ENCODE measurements at regions not wholly inside any gene's neighbourhood (a gene's known extent, or its start where the extent isn't known, plus 50 kb on each side); places are given as distances from the start of the nearest gene placed in this dataset.

GRCh38 chr9:7640231-7640630 lies 159.3 kb downstream of the DMAC1 start (continued):
- no peak for TF ChIP-seq RNF2 (conservative IDR thresholded peaks at IDR 0.05; ENCODE audit: low read depth)
- no peak for TF ChIP-seq MXD4 (CRISPR knock-in tag; IDR thresholded peaks at IDR 0.05)
- no peak for TF ChIP-seq ZNF605 (CRISPR knock-in tag; IDR thresholded peaks at IDR 0.05)

- FAIRE-seq (no peak), DNase-seq (ENCODE audit: low spot score) (no peak), ATAC-seq (no peak)
- in situ Hi-C loops (cut with HindIII; ENCODE audit: extremely low pct_ligation_motif_present, low pct_unique_long_range_greater_than_20kb) (no loop called here), intact Hi-C loops (cut with micrococcal nuclease; ENCODE audit: unreplicated experiment) (no loop called here)
- H3K4me3 ChIP-seq (replicated peaks in 1 of 3; ENCODE audit: insufficient read depth in 1 of 3, low read depth in 2 of 3, low read length in 3 of 3), result no peak overlapping the region
- no peaks in the 10 kb centered on the region for H3K27me3 ChIP-seq (ENCODE audit: control insufficient read depth in 1 of 2, insufficient read depth in 2 of 2, low read length in 2 of 2)
- H3K36me3 ChIP-seq (replicated peaks in 1 of 2; ENCODE audit: control insufficient read depth in 1 of 2, insufficient read depth in 2 of 2, low read length in 2 of 2), result no peaks in the 10 kb centered on the region
- BruUV-seq (replicated peaks), result no TSS peak
- ChIA-PET POLR2A (no interaction called here), CTCF (ENCODE audit: low intra/inter-chr PET ratio, low total read pairs) (no interaction called here)
- no peaks in the 10 kb centered on the region for H3K79me2 ChIP-seq (ENCODE audit: insufficient read depth, low read length)
- no peak for TF ChIP-seq ZNF160 (CRISPR knock-in tag; IDR thresholded peaks at IDR 0.05)
- no peak for TF ChIP-seq ZNF503 (CRISPR knock-in tag; IDR thresholded peaks at IDR 0.05)
- no peak for TF ChIP-seq TBL1XR1 (IDR thresholded peaks at IDR 0.05; ENCODE audit: borderline replicate concordance, low read length, partially characterized antibody)
- no peak for TF ChIP-seq DNMT3B (CRISPR knock-in tag; conservative IDR thresholded peaks at IDR 0.05)
- no peak for TF ChIP-seq MAX (IDR thresholded peaks at IDR 0.05)
- no peak for TF ChIP-seq ZBTB37 (CRISPR knock-in tag; IDR thresholded peaks at IDR 0.05)
- no peak for TF ChIP-seq MTF2 (CRISPR knock-in tag; IDR thresholded peaks at IDR 0.05; ENCODE audit: borderline replicate concordance)
- TF ChIP-seq NKX3-1 (CRISPR knock-in tag; IDR thresholded peaks at IDR 0.05), result no peak
- TF ChIP-seq ZNF232 (CRISPR knock-in tag; IDR thresholded peaks at IDR 0.05; ENCODE audit: borderline replicate concordance), result no peak
- no peak for TF ChIP-seq ZNF10 (CRISPR knock-in tag; IDR thresholded peaks at IDR 0.05; ENCODE audit: borderline replicate concordance, low read depth)
- no peak for TF ChIP-seq ZFY (CRISPR knock-in tag; IDR thresholded peaks at IDR 0.05)
- H4K20me1 ChIP-seq (ENCODE audit: insufficient read depth, low read length), result no peaks in the 10 kb centered on the region
- H3K4me1 ChIP-seq (ENCODE audit: insufficient read depth, low read length), result no peaks in the 10 kb centered on the region
- no peak overlapping the region for H2AFZ ChIP-seq (ENCODE audit: low read length)
- no peak overlapping the region for H3K27ac ChIP-seq (ENCODE audit: extremely low read length, insufficient read depth, low read length)
- peaks cover 8% of the 10 kb centered on the region for H3K9me3 ChIP-seq (ENCODE audit: low read length)
- 0% methylated on average over 1 of the region's 1 CpG for WGBS (ENCODE audit: low lambda C conversion rate)
- no peak overlapping the region for H3K4me2 ChIP-seq (ENCODE audit: low read depth, low read length)
- H3K9ac ChIP-seq (ENCODE audit: insufficient read depth, low read depth, low read length), result no peak overlapping the region
Observed at GRCh38 chr9:7639471-7639870, 160.1 kb downstream of the DMAC1 start.

All from HepG2 (cell line).